GM21423 (cell line): ENCODE measurements at regions not wholly inside any gene's neighbourhood (a gene's known extent, or its start where the extent isn't known, plus 50 kb on each side); places are given as distances from the start of the nearest gene placed in this dataset.
"Not testable (repeated sequence)": the region's sequence is repeated elsewhere in the genome, so short reads cannot be mapped to it uniquely, and the experiment has no call there.

Experiments used
- ATAC-seq: cut with Tn5 transposase; IDR thresholded peaks from one replicate; pipeline ENCODE4 v1.9.1; 2021; ENCODE audit warnings: mild to moderate bottlenecking, moderate library complexity; ENCODE audit not compliant: unreplicated experiment

DNA sequence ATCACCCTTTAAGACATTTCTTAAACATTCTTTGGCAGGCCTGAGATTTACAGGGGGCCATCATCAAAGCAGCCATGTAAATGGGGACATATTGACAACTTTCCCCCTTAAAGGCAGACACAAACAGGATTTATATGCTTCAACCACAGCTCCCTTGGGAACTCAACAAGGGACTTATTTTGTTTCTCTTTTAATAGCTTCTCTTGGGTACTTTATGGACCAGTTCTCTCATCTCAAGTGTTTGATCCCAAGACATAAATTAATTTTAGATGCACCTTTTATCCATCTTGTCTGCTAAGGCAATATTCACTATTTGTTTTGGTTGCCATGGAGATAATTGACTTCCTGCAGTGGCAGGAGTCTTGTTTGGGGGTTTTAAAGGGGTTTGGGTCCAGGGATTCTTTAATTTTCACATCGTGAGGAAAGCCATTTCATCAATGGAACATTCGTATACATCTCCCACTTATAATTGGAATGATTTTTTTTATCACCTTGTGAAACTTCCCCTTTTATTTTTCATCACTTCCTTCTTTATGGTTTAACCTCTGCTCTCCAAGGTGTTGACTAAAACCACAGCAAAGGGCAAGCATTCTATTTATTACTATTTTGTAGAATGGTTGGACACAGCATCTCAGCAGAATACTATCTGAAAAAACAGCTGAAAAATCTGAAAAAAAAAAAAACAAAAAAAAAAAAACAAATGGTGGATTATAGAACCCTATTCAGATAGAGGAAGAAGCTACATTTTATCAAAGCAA, 726.0 kb downstream of the DIAPH3 start:
- no peak for ATAC-seq

DNA sequence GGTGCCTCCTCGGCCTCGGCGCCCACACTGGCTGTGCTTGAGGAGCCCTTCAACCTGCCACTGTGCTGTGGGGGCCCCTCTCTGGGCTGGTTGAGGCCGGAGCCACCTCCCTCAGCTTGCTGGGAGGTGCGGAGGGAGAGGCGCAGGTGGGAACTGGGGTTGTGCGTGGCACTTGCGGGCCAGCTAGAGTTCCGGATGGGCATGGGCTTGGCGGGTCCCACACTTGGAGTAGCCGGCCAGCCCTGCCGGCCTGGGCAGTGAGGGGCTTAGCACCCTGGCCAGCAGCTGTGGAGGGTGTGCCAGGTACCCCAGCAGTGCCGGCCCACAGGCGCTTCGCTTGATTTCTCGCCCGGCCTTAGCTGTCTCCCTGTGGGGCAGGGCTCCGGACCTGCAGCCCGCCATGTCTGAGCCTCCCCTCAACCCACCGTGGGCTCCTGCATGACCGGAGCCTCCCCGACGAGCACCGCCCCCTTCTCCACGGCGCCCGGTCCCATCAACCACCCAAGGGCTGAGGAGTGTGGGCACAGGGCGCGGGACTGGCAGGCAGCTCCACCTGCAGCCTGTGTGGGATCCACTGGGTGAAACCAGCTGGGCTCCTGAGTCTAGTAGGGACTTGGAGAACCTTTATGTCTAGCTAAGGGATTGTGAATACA, 723.8 kb downstream of the DIAPH3 start:
- ATAC-seq: no peak

DNA sequence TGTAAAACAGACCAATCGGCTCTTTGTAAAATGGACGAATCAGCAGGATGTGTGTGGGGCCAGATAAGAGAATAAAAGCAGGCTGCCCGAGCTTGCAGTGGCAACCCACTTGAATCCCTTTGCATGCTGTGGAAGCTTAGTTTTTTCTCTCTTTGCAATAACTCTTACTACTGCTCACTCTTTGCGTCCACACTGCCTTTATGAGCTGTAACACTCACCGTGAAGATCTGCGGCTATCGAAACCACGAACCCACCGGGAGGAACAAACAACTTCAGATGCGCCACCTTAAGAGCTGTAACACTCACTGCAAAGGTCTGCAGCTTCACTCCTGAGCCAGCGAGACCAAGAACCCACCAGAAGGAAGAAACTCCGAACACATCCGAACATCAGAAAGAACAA, 722.7 kb downstream of the DIAPH3 start:
- ATAC-seq: not testable (repeated sequence)

DNA sequence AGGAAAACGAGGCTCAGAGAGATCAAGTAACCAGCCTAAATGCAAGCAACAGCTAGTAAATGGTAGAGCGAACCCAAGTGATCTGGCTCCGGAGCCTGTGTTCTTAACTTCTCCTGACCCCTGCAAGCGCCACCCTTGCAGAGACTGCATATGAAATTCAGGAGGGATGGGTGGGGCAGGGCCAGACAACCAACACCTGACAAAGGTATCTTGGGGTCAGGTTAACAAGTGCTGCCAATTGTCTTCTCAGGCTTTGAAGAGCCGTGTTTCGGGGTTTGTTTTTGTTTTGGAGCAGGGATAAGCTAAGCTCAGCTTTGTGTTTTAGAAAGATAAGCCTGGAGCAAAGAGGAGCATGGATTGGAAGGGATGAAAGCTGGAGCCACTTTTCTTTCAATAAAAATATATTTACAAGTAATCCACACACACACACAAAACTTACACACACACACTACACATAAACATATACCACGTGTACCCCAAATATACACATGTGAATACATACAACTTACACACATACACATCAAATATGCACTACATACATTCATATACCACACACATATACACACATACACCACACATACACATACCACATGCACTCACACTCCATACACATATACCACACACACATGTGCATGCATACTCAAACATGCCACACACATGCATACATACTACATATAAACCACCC, 722.0 kb downstream of the DIAPH3 start:
- no peak for ATAC-seq

DNA sequence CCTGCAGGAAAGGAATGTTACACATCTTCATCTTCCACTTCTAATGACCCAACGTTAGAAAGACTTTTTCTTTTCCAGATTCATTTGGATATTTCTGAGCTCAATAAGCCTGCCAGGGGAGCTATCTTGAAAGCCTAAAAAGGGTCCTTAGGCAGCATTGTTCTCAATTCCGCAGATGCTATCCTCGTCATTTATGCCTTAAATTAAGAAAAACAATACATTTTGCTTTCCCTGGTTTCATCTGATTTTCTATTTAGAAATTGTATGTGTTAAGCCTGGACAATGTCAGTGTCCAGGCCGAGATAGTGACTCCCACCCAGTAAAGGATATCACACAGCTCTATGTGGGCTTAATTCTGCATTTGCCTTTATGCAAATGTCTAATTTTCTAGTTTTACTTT, 721.3 kb downstream of the DIAPH3 start:
- no peak for ATAC-seq

DNA sequence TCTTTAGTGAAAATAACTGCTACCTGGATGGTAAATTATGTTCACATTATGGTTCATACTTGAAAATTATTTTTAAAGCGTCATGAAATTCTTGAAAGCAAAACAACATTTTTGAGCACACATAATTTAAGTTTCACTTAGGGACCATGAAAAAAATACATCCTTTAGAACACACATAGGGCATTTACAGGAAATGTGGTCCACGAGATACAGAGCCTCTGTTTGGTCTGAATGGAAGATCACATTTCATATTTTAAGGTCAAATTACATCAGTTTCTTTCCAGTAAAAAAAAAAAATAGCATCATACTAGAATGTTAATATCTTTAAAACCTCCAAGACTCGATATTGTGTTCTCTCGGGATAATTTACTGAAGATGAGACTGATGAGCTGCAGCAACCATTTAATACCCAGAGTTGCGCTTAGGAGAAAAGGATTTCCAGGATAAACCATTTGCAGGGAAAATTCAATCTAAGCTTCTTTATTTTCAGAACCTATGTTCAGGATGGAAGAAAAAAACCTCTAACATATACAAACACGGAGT, 720.7 kb downstream of the DIAPH3 start:
- ATAC-seq: no peak

DNA sequence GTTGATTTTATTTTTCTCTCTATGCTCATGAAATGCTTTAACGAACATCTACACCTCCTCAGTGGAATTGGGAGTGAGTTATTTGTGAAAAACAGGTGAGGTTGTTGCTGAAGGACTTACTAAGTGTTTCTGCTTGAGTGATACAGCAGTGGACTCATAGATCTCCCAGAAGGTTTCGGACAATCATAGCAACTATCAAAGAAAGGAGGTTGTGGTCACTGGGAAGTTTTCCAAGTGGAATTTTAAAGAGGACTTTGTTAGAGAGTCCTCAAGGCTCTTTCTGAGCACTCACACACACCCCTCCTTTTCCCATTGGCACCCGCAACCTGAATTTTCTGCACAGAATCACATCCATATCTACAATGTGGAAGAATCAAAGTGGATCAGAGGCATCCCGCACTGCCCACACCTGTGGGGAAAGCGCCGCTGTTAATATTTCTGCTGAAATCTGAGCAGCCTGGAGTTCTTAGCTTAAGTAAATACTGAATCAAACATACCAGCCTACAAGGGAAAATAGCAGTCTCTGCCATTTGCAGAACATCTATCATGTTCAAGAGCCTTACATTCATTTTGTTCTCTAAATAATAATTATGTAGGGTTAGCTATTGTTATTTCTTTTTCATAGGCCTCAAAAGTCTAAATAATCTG, 719.4 kb downstream of the DIAPH3 start:
- no peak for ATAC-seq

DNA sequence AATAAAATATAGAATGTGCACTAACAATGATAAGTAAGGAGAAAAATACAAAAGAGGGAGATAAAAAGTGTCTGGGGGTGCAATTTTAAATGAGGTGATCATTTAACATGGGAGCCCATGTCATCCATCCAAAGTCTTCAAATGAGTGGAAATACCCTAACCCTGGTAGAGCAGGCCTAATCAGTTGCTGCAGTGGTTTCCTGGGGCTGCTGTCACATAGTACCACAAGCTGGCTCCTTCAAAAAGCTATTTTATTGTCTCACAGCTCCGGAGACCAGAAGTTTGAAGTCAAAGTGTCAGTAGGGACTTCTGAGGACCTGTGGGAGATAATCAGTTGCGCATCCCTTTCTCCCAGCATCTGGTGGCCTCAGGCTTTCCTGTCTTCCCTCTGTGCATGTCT, 717.9 kb downstream of the DIAPH3 start:
- ATAC-seq: no peak

DNA sequence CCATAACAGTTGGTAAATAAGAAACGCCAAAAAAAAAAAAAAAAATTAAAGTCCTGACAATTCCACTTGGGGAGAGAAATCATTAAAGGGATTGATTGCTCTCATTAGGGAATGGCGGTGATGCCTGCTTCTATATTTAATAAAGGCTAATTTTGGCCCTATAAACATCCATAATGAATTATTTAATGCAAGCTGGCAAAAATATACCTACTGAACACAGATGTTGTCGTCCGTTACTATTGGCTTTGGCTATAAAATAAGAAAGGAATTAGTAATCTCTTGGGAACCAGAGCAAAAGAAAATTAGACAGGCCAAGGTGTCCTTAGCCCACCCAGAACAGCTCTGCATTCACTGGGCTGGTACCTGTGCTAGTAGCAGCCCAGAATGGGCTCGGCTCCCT, 717.3 kb downstream of the DIAPH3 start:
- no peak for ATAC-seq

DNA sequence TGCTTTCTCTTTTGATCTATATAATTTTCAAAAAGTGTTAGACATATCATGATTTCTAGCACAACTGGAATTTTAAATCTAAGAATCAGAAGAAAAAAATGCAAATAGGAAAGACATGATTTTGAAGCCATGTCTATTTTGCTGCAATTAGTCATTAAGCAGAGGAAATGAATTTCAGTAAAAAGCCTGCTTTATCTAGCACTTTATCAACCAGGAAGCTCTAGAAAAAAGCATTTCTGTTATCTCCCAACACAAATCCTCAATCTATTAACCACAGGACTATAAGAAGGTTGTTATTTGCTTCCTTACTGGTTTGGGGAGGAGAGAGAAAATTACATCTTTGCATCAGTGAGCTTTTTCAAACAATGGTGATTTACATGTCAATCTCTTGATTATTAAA, 716.7 kb downstream of the DIAPH3 start:
- no peak for ATAC-seq

DNA sequence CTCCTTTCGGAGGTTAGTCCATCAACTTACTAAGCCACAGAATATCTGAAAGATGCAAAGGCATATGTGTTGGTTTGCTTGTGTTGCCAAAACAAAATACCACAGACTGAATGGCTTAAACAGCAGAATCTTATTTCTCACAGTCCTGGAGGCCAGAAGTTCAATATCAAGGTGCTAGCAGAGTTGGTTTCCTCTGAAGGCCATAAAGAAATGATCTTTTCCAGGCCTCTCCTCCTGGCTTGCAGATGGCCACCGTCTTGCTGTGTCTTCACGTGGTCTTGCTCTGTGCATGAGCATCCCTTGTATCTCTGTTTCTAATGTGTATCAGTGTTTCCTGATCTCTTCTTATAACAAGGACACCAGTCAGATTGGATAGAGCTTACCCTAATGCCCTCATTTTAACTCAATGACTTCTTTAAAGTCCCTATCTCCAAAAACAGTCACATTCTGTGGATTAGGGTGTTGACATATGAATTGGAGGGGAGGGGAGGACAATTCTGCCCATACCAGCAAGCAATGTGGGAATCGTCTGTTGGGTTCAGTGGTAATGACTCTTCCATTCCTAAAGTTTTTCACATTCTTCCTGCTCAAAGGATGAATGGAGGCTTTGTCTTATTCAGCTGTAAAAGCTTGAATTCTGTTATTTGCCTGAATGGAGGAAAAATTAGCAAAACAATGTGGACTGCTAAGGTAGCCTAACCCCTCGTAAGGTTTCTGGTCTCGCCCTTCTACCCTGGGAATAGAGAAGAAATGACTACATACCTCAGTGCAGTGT, 715.7 kb downstream of the DIAPH3 start:
- ATAC-seq: no peak

DNA sequence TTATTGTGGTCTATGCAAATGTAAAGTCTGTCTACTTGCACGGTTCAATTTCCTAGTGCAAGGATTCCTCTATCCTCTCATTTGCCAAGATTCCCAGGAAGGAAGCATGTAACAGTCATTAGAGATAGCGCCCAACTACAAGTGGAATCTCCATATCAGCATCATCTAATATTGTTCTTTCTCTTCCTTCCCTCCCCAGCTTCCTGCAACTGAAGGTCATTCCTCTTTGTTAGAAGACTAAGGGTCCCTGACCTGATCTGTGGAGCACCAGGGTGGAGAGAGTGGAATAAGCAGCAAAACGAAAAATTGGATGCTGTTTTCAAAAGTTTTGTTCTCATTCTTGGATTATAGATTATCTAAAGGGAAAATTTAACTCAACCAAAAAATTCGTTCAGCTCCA, 714.0 kb downstream of the DIAPH3 start:
- ATAC-seq: no peak

DNA sequence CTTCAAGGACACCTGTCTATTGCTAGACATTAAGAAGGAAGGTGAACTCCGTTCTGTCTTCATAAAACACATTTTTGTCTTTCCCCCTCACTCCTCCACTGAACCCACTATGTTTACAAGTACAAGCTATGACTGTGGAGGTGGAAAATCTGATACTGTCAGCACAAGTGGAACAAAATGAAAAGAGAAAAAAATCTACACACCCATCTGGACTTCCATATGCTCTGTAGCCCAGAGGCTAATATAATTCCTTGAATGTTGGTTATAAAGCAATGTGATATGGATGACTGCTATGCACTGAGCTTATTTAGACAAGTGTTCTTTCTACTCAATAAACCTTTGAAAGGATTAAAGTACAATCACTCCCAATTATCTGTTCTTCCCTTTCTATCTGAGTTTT, 713.5 kb downstream of the DIAPH3 start:
- no peak for ATAC-seq

DNA sequence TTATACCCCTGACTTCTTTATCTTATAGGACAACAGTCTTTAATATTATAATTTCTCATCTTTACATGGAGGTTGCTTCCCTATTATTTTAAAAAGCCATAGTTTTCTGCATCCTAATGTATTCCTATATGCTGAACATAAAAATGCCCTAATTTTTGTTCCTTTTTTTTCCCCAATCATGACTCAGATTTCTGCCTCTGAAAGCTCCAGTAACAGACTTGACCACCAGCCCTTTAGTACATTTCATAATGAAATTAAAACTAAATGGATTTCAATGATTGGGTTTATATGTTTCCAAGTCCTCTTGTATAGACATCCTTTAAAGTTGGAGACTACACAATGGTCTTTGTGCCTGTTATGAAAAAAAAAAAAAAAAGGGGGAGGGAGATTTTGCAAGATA, 712.5 kb downstream of the DIAPH3 start:
- no peak for ATAC-seq

DNA sequence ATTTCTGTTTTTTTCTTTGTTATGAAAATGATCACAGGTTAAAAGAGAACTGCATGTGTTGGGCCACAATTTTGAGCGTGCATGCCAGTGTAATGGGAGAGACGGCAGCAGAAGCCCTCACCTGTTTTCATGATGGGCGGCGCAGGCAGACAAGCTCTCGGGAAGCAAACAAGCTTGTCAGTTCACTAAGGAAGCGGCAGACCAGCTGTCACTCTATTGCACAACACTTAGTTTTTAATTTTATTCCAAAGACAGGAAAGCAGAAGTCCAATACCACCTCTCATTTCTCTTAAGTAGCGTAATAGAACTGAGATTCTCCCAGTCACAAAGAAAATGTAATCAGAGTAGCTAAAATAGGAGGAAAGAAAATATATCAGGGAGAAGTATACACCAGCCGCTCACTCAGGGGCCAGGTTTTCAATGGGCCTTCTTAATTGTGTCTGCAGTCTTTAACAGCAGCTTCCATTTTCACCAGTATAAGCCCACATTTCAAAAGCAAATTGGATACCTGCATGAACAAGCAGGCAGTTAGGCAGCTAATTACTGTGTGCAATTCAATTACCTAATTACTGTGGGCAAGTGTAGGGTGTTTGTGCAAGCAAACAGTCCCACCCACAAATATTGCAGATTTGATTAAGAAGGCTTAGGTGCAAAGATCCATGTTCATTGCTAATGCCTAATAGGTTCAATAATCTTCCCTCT, 711.4 kb downstream of the DIAPH3 start:
- no peak for ATAC-seq

DNA sequence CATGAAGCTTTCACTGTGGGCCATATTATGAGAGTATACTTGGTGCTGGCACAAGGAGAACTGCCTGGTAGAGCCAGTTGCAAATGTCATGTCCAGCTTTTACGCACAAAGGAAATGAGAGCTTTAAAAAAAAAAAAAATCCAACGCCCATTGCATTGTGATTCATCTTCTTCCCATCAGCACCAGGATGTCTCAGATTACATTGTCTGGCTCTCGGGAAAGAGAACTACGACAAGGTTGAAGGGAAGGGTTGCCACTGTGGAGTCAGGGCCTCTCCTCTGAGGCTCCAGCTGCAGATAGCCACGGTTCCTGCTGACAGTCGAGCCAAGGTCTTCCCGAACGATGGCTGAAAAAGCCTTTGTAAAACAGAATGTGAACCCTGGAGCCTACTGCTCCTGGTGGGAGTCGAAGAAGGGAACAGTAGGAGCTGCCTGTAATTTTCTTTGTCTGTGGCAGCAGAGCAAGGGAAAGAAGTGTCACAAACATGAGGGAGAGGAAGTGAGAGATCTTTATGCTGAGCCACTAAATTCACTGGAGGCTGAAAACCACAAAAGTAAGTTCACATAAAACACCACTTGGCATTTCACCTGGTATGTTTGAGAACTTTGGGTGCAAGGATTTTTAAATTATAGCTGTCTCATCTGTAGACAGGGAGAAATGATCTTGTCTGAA, 704.7 kb downstream of the DIAPH3 start:
- no peak for ATAC-seq

DNA sequence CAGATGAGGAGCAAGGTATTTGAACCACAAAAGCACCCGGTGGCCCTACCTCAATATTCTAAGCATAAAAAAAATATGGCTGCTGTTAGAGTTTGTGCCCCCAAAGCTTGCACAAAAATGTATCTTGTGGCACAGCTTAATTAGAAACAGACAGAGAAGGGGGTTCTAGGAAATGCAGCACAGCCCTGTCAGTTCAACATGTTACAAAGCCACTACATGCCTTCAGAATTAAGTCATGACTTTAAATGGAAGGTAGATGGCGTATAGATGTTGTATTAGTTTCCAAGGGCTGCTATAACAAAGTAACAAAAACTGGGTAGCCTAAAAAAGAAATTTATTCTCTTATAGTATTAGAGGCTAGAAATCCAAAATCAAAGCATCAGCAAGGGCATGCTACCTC, 703.8 kb downstream of the DIAPH3 start:
- no peak for ATAC-seq

DNA sequence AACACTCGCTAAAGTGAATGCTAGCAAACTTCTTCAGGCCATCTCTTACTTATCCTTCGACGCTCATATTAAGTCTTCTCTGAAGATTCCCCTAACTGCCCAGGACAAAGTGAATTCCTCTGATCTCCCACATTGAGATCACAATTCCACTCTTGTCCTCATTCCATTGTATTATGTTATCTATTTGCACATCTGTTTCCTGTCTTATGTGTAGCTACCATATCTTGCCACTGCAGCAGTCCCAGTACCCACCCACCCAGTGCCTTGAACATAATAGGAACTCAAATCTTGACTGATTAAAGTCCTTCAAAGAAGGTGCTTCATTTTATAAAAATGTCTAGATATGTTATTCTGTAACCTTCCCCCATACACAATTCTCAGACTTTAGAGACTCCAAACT, 702.3 kb downstream of the DIAPH3 start:
- no peak for ATAC-seq

DNA sequence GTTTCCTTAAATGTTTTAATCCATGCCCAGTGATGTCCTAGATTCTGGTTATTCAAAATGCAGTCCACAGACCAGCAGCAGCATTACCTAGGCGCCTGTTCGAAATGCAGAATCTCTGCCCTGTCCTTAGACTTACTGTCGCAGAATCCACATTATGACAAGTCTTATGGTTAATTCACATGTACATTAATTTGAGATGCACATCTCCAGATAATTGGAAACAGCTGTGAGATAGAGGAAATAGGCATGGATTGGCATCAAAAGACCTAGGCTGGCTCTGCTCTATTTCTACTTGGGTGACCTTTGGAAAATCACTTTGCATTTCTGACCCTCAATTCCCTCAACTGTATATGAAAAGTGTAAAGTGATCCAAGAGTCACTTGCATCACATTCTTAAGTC, 700.7 kb downstream of the DIAPH3 start:
- no peak for ATAC-seq

DNA sequence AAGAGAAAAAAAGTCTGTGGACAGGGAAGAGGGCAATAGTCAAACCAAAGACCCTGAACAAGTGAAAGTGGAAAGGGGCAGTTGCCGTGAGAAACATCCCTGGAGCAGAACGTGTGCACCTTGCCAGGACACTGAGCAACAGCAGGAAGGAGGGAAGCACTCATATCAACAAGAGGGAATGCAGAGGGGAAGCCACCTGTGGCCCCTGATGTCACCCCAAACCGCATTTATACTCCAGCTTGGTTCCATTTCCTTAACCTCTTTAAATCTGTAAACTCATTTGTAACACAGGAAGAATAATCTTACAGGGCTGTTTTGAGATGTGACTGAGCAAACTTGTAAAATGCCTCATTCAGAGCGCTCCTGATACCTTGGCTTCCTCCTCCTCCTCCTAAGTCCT, 698.8 kb downstream of the DIAPH3 start:
- ATAC-seq: no peak
